ENCODE measurements at regions not wholly inside any gene's neighbourhood (a gene's known extent, or its start where the extent isn't known, plus 50 kb on each side); places are given as distances from the start of the nearest gene placed in this dataset.

DNA sequence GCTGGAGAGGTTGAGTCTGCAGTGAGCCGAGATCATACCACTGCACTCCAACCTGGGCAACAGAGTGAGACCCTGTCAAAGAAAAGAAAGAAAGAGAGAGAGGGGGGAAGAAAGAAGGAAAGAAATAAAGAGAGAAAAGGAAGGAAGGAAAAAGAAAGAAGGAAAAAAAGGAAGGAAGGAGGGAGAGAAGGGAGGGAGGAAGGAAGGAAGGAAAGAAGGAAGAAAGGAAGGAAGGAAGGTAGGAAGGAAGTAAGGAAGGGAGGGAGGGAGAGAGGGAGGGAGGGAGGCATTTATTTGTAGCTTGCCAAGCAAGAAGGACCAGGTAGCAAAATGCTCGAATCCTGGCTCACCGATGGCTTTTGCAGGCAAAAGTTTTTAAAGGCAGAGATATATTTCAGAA, 74.5 kb upstream of the BAIAP2L1 start (continued):
- TF ChIP-seq EP300 (IDR thresholded peaks at IDR 0.05; ENCODE audit: borderline replicate concordance in 1 of 2, low read depth in 2 of 2, low read length in 2 of 2) = no peak
